Fibroblast of skin of left quadriceps (primary cell): ENCODE measurements at regions not wholly inside any gene's neighbourhood (a gene's known extent, or its start where the extent isn't known, plus 50 kb on each side); places are given as distances from the start of the nearest gene placed in this dataset.

ENCODE experiments used
- DNase-seq, 2 experiments: peaks; one replicate each; pipeline ENCODE4 v3.0.0-alpha.2; 2013; ENCODE audit warnings: low read depth in 2 of 2

DNA sequence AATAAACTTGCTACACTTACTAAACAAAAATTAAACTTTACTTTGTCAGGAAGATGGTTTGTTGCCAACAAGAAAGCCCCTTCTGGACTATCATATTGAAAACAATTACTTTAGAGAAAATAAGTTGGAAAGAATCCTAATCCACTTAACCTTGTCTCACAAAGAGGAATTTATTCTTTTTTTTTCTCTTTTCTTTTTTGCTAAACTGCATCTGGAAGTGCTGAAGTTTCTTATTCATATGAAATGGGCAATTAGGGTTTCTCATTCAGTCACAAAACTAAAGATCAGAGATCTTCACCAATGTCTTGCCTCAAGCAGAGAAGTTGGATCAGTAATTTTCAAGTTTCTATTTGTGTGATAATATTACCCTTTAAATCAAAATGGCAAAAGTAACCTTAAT lies 234.9 kb upstream of the AMOT start:
- DNase-seq = no peak

GRCh38 chrX:113059714-113060113 lies 219.1 kb upstream of the AMOT start:
- DNase-seq = no peak

GRCh38 chrX:113058634-113059033 lies 218.0 kb upstream of the AMOT start:
- no peak for DNase-seq

- no peak for DNase-seq
Observed at GRCh38 chrX:113048896-113049295, 208.3 kb upstream of the AMOT start.

DNA sequence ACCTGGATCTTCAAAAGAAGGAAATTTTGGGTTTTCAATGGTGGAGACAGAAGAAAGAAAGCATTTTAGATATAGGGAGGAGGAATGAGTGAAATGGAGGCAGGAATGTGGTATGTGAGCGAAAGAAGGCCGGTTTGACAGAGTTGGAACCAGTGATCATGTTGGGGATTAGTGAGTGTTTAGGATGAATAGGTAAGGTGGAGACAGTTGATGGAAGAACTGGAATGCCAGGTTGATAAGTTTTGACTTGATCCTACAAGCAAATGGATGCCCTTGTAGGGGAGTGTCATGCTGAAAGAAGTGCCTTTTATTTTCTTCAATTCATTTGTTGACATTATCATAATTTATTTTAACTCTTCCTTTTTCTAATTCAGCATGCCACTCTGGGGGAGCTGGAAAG lies 207.8 kb upstream of the AMOT start:
- no peak for DNase-seq

DNA sequence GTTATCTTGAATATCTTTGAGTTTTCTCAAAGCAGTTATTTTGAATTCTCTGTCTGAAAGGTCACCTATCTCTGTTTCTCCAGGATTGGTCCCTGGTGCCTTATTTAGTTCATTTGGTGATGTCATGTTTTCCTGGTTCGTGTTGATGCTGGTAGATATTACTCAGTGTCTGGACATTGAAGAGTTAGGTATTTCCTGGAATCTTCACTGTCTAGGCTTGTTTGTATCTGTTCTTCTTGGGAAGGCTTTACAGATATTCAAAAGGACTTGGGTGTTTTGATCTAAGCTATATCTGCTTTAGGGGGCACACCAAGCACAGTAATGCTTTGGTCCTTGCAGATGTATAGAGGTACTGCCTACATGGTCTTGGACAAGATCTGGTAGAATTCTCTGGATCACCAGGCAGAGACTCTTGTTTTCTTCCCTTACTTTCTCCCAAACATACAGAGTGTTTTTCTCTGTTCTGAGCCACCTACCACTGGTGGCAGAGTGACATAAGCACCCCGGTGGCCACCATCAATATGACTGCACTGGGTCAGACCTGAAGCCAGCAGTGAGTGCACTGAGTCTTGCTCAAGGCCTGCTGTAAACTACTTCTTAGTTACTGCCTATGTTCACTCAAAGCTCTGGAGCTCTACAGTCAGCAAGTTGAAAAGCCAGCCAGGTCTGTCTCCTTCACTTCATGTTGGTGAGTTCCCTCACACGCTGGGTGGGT lies 193.5 kb upstream of the AMOT start:
- DNase-seq = no peak

DNA sequence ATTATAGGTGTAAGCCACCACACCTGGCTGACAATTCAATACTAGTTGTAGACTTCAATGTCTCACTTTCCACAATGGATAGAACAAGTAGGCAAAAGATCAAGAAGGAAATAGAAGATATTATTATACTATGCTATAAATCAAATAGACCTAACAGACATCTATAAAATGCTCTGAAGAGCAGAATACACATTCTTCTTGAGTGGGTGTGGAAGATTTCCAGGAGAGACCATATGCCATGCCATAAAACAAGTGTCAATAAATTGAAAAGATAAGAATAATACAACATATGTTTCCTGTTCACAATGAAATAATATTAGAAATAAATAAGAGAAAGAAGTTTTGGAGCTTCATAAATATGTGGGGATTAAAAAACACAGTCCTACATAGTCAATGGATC lies 179.3 kb upstream of the AMOT start:
- no peak for DNase-seq

DNA sequence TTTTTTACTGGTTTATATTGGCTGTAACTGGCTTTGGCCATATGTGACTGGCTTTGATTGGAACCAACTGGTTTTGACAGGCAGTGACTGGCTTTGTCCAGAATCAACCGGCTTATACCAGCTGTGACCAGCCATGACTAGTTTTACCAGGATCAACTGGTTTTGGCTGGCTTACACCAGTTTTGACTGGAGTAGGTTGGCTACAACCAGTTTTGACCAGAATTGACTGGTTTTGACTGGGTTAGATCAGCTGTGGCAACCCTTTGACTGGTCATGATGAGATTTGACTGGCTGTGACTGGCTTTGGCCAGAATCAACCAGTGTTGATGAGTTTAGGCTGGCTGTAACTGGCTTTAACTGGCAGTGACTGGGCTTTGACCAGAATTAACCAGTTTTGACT lies 169.2 kb upstream of the AMOT start:
- DNase-seq = no peak

DNA sequence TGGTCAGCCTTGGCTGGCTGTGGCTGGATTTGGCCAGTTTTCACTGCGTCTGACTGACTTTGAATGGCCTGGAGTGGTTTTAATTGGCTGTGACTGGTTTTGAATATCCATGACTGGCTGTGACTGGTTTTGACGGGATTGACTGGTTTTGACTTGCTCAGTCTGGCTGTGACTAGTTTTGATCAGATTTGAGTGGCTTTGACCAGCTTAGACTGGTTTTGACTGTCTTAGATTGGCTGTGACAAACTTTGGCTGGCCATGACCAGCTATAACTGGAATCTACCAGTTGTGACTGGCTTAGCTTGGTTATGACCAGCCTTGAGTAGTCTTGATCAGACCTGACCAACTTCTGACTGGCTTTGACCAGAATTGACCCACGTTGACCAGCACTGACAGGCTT lies 168.4 kb upstream of the AMOT start:
- no peak for DNase-seq

GRCh38 chrX:113001836-113002235 lies 161.2 kb upstream of the AMOT start:
- no peak for DNase-seq

- no peak for DNase-seq
Observed at GRCh38 chrX:112997991-112998390, 157.4 kb upstream of the AMOT start.

DNA sequence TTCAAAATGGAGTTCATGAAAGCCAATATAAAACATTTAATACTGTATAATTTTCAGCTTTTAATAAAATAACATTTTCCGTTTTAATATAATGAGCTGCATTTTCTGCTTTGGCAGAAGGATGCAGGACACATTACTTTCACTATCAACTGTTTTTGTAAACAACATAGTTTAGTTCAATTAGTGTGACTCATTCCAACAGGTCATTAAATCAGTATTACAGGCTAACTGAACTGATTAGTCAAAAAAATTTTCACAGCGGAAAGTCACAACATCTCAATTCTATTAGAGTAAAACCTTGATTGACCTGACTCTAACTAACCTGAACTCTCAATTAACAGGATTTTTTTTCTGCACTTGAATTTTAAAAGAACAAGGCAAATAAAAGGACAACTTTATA lies 151.2 kb upstream of the AMOT start:
- DNase-seq = no peak

DNA sequence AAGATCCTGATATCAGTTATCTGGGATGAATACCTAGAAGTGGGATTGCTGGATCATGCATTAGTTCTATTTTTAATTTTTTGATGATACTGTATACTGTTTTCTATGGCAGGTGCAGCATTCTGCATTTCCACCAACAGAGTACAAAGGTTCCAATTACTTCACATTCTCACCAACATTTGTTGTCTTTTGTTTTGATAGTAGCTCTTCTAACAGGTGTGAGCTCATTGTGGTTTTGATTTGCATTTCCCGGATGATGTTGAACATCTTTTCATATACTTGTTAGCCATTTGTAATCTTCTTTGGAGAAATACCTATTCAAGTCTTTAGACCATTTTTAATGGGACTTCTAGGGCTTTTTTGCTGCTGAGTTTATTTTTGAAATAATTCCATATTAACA lies 139.2 kb upstream of the AMOT start:
- no peak for DNase-seq

DNA sequence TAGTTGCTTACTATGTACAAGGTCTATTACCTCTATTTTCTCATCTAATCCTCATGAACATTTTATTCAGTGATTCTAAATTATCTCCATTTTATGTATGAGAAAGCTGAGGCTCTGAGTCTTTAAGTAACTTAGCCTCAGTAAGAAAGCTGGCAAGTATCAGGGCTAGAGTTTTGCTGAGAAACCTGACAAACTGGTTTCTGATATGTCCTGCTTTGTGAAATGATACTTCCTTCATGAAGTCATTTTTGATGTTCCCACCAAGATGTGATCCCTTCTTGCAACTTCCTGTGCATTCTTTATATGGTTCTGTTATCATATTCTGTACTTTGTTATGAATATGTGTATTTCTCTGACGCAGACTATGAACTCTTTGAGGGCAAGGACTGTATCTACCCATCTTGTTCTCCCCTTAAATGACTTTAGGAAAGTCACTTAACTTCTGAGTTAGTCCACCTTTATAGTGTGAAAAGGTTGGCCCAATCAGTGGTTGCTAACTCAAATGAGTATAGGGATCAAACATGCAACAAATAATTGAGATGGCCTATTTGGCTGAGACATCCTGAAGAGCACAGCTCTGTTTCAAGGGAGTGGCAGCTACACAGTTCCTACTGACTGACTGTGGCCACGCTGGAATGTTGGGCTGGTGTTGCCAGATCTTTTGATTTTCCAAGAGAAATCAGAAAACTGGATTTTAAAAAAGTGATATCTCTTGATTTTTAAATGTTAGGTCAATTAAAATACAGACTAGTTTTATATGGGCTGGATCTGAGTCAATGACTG lies 127.9 kb upstream of the AMOT start:
- no peak for DNase-seq

- no peak for DNase-seq
Observed at GRCh38 chrX:112967903-112968302, 127.3 kb upstream of the AMOT start.

DNA sequence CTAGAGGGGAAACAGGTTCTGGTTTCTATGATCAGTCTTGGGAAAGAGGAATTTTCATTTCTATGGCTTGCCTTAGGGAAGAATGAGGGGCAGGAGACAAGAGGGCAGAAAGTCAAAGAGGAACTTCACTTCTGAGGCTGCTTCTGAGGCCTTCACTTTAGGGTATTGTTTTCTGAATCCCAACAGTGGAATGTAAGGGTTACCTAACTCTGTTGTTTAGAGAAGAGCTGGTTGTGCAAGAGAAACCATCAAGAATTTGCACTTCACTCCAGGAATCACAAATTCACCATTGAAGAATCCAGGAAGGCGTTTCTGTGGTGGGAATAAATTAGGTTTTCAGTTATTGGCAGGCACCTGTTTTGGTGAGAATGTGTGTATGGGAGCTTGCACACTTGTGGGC lies 126.7 kb upstream of the AMOT start:
- no peak for DNase-seq

- DNase-seq = no peak
Observed at GRCh38 chrX:112961981-112962380, 121.3 kb upstream of the AMOT start.

GRCh38 chrX:112947981-112948615 lies 107.5 kb upstream of the AMOT start:
- DNase-seq = no peak

DNA sequence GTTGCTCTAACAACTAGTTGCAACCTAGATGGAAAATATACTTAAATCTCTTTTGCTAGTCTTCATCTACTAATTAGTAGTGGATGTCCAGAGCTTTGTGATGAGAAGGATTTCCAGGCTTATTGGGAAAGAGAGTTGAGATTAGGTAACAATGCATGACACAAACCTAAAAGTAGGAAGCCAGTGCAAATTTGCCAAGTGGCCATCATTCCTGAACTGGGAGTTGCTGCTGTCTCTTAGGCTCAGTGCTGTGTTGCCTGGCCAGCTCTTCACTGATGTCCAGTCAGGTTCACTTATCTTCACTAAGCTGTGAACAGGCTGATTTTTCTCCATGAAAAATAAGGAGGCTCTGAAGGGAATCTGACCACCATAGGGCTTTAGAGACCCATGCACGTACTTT lies 105.6 kb upstream of the AMOT start:
- DNase-seq = no peak

GRCh38 chrX:112945826-112946225 lies 105.2 kb upstream of the AMOT start:
- no peak for DNase-seq

DNA sequence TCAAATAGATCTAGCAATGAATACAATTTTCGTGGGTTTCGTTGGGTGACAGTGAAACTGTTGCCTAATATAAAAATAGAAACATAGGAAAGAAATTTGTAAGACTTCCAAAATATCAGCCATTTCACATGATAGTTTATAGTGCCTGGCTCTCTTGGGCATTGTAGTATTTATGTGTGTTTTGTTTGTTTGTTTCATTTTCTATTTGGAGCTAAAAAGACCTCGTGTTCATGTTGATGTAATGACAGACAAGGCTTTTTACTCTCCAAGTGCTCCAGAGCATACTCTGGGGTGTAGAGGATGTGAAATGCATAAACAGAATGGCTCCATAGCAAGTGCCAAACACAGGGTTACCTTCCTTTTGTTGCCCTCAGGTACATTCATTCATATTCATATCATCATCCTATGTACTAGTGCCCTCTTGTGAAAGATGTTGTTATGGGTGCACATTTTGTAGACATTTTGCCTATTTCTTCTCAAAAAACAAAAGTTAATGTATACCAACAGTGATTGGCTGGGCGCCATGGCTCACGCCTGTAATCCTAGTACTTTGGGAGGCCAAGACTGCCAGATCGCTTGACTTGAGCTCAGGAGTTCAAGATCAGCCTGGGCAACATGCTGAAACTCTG lies 100.7 kb upstream of the AMOT start:
- DNase-seq = no peak

GRCh38 chrX:112935029-112935428 lies 94.4 kb upstream of the AMOT start:
- DNase-seq = no peak

DNA sequence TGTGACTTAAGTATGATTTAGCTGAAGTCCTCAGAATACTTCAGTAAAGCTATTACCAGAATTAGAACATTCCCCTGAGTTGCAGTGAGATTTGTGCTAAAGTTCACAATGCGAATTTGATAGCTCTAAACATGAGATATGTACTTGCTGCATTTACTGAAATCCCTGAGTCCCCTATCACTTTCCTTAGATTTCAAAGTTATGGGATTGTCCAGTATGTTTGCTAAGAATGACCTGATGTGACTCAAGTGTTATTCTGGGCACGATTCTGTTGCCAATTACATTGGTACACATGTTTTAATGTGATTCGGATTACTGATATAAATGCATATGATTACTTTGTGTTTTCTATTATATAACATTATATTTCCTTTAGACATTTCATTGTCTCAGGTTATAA lies 91.3 kb upstream of the AMOT start:
- DNase-seq = no peak
